ENCODE measurements at regions not wholly inside any gene's neighbourhood (a gene's known extent, or its start where the extent isn't known, plus 50 kb on each side); places are given as distances from the start of the nearest gene placed in this dataset.

- H3K4me1 ChIP-seq (ENCODE audit: insufficient read depth, low read length, severe bottlenecking): peaks cover 38% of the 10 kb centered on the region
- TF ChIP-seq EZH2 (IDR thresholded peaks at IDR 0.05; ENCODE audit: borderline replicate concordance, low read length): no peak
- TF ChIP-seq CTCF (IDR thresholded peaks at IDR 0.05; ENCODE audit: low read length): no peak
- no peaks in the 10 kb centered on the region for H3F3A ChIP-seq (ENCODE audit: insufficient read depth, low read length)
- no peak overlapping the region for H3K27ac ChIP-seq (ENCODE audit: low read depth, low read length, poor library complexity, severe bottlenecking)
- no peak overlapping the region for H2AFZ ChIP-seq (ENCODE audit: low read length)
- no peaks in the 10 kb centered on the region for H3K27me3 ChIP-seq (ENCODE audit: insufficient read depth, low read length)
- no peaks in the 10 kb centered on the region for H4K20me1 ChIP-seq (ENCODE audit: insufficient read depth, low read length)
- H3K4me3 ChIP-seq (ENCODE audit: low read depth, low read length, poor library complexity, severe bottlenecking): no peak overlapping the region
- no peaks in the 10 kb centered on the region for H3K36me3 ChIP-seq (ENCODE audit: insufficient read depth, low read length)
- no peak overlapping the region for H3K4me2 ChIP-seq (ENCODE audit: low read length)
- no peak overlapping the region for H3K9ac ChIP-seq (ENCODE audit: low read length)
- no peaks in the 10 kb centered on the region for H3K9me3 ChIP-seq (ENCODE audit: low read length)
- H3K79me2 ChIP-seq (ENCODE audit: insufficient read depth, low read length): no peaks in the 10 kb centered on the region
- H3K9me2 ChIP-seq (ENCODE audit: low read depth, low read length): no peaks in the 10 kb centered on the region
Observed at GRCh38 chr15:69724333-69724732, 271.7 kb downstream of the RPLP1 start.

GRCh38 chr15:69725275-69725674 lies 272.7 kb downstream of the RPLP1 start:
- no peaks in the 10 kb centered on the region for H3K27me3 ChIP-seq (ENCODE audit: insufficient read depth, low read length)
- H3K4me2 ChIP-seq (ENCODE audit: low read length): no peak overlapping the region
- TF ChIP-seq EZH2 (IDR thresholded peaks at IDR 0.05; ENCODE audit: borderline replicate concordance, low read length): no peak
- TF ChIP-seq CTCF (IDR thresholded peaks at IDR 0.05; ENCODE audit: low read length): no peak
- H3K79me2 ChIP-seq (ENCODE audit: insufficient read depth, low read length): no peaks in the 10 kb centered on the region
- no peak overlapping the region for H3K27ac ChIP-seq (ENCODE audit: low read depth, low read length, poor library complexity, severe bottlenecking)
- no peaks in the 10 kb centered on the region for H4K20me1 ChIP-seq (ENCODE audit: insufficient read depth, low read length)
- no peak overlapping the region for H2AFZ ChIP-seq (ENCODE audit: low read length)
- no peaks in the 10 kb centered on the region for H3K9me3 ChIP-seq (ENCODE audit: low read length)
- H3K4me1 ChIP-seq (ENCODE audit: insufficient read depth, low read length, severe bottlenecking): peaks cover 37% of the 10 kb centered on the region
- H3K9ac ChIP-seq (ENCODE audit: low read length): no peak overlapping the region
- no peaks in the 10 kb centered on the region for H3K36me3 ChIP-seq (ENCODE audit: insufficient read depth, low read length)
- H3F3A ChIP-seq (ENCODE audit: insufficient read depth, low read length): no peaks in the 10 kb centered on the region
- H3K9me2 ChIP-seq (ENCODE audit: low read depth, low read length): no peaks in the 10 kb centered on the region
- no peak overlapping the region for H3K4me3 ChIP-seq (ENCODE audit: low read depth, low read length, poor library complexity, severe bottlenecking)

GRCh38 chr15:69725957-69726356 lies 273.3 kb downstream of the RPLP1 start:
- Histone ChIP-seq H3K36me3 (ENCODE audit: insufficient read depth, low read length) (no peaks in the 10 kb centered on the region), H4K20me1 (ENCODE audit: insufficient read depth, low read length) (no peaks in the 10 kb centered on the region), H3K9ac (ENCODE audit: low read length) (no peak overlapping the region), H3K4me1 (ENCODE audit: insufficient read depth, low read length, severe bottlenecking) (peaks cover 44% of the 10 kb centered on the region), H3K9me2 (ENCODE audit: low read depth, low read length) (no peaks in the 10 kb centered on the region), H3K4me3 (ENCODE audit: low read depth, low read length, poor library complexity, severe bottlenecking) (no peak overlapping the region), H3K9me3 (ENCODE audit: low read length) (no peaks in the 10 kb centered on the region), H2AFZ (ENCODE audit: low read length) (no peak overlapping the region), H3K4me2 (ENCODE audit: low read length) (no peak overlapping the region), H3K27ac (ENCODE audit: low read depth, low read length, poor library complexity, severe bottlenecking) (no peak overlapping the region), H3K27me3 (ENCODE audit: insufficient read depth, low read length) (no peaks in the 10 kb centered on the region), H3K79me2 (ENCODE audit: insufficient read depth, low read length) (no peaks in the 10 kb centered on the region), H3F3A (ENCODE audit: insufficient read depth, low read length) (no peaks in the 10 kb centered on the region)
- no peak for TF ChIP-seq CTCF (IDR thresholded peaks at IDR 0.05; ENCODE audit: low read length)
- no peak for TF ChIP-seq EZH2 (IDR thresholded peaks at IDR 0.05; ENCODE audit: borderline replicate concordance, low read length)
